ENCODE measurements at regions not wholly inside any gene's neighbourhood (a gene's known extent, or its start where the extent isn't known, plus 50 kb on each side); places are given as distances from the start of the nearest gene placed in this dataset.

DNA sequence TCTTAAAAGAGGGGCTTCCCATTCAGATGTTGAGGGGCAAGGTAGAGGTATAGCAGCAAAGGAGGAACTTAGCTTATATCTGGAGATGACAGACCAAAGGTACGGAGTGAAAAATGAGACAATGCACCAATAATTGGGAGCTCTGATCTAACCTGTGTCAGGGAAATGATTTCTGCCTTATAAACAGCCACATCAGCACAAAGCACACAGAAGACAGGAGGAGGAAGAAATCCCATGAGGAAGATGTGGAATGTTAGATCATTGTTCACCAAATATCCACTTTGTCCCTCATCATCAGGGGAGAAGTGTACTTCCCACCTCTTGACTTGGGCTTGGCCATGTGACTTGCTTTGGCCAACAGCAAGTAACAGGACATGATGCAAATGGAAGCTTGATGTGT is 93.7 kb upstream of the WSCD2 start:
- TF ChIP-seq POLR2AphosphoS5 (IDR thresholded peaks at IDR 0.05; ENCODE audit: low read depth) (no peak), GABPA (IDR thresholded peaks at IDR 0.05; ENCODE audit: low read depth) (no peak), SPI1 (IDR thresholded peaks at IDR 0.05; ENCODE audit: borderline replicate concordance, low read depth) (no peak)
- TF ChIP-seq, protein P1, sequence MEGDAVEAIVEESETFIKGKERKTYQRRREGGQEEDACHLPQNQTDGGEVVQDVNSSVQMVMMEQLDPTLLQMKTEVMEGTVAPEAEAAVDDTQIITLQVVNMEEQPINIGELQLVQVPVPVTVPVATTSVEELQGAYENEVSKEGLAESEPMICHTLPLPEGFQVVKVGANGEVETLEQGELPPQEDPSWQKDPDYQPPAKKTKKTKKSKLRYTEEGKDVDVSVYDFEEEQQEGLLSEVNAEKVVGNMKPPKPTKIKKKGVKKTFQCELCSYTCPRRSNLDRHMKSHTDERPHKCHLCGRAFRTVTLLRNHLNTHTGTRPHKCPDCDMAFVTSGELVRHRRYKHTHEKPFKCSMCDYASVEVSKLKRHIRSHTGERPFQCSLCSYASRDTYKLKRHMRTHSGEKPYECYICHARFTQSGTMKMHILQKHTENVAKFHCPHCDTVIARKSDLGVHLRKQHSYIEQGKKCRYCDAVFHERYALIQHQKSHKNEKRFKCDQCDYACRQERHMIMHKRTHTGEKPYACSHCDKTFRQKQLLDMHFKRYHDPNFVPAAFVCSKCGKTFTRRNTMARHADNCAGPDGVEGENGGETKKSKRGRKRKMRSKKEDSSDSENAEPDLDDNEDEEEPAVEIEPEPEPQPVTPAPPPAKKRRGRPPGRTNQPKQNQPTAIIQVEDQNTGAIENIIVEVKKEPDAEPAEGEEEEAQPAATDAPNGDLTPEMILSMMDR (IDR thresholded peaks at IDR 0.05; ENCODE audit: insufficient read depth, low read length), result no peak
- TF ChIP-seq, protein P2, sequence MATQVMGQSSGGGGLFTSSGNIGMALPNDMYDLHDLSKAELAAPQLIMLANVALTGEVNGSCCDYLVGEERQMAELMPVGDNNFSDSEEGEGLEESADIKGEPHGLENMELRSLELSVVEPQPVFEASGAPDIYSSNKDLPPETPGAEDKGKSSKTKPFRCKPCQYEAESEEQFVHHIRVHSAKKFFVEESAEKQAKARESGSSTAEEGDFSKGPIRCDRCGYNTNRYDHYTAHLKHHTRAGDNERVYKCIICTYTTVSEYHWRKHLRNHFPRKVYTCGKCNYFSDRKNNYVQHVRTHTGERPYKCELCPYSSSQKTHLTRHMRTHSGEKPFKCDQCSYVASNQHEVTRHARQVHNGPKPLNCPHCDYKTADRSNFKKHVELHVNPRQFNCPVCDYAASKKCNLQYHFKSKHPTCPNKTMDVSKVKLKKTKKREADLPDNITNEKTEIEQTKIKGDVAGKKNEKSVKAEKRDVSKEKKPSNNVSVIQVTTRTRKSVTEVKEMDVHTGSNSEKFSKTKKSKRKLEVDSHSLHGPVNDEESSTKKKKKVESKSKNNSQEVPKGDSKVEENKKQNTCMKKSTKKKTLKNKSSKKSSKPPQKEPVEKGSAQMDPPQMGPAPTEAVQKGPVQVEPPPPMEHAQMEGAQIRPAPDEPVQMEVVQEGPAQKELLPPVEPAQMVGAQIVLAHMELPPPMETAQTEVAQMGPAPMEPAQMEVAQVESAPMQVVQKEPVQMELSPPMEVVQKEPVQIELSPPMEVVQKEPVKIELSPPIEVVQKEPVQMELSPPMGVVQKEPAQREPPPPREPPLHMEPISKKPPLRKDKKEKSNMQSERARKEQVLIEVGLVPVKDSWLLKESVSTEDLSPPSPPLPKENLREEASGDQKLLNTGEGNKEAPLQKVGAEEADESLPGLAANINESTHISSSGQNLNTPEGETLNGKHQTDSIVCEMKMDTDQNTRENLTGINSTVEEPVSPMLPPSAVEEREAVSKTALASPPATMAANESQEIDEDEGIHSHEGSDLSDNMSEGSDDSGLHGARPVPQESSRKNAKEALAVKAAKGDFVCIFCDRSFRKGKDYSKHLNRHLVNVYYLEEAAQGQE (IDR thresholded peaks at IDR 0.05; ENCODE audit: insufficient replicate concordance, low read depth), result no peak
- no peaks in the 10 kb centered on the region for H3K27me3 ChIP-seq (ENCODE audit: insufficient read depth, poor library complexity, severe bottlenecking)
- no peak overlapping the region for H3K27ac ChIP-seq (replicated peaks)
- no peak for DNase-seq (ENCODE audit: low read depth in 1 of 2, low spot score in 1 of 2)
- no peak overlapping the region for H3K4me3 ChIP-seq (replicated peaks; ENCODE audit: insufficient read depth, low read length)

DNA sequence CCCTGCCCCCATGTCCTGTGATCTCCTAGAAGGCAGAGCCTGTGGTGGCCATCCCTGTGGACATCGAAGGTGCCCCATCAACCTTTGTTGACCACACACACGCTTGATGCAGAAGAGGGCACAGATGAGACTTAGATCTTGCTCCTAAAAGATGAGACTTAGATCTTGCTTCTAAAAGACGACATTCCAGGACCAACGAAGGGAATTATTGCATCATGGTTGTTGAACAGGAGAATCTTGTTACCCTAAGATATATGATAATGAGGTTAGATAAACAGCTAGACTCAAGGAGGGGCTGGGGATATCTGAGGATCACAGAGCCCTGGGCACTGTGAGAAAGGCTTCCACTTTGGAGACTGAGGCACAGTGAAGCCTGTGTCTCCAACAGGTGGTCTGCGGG is 91.1 kb upstream of the WSCD2 start:
- H3K27me3 ChIP-seq (ENCODE audit: insufficient read depth, poor library complexity, severe bottlenecking), result no peaks in the 10 kb centered on the region
- no peak for DNase-seq (ENCODE audit: low read depth in 1 of 2, low spot score in 1 of 2)
- TF ChIP-seq, protein P1 (IDR thresholded peaks at IDR 0.05; ENCODE audit: insufficient read depth, low read length), result no peak
- TF ChIP-seq, protein P2 (IDR thresholded peaks at IDR 0.05; ENCODE audit: insufficient replicate concordance, low read depth), result no peak
- no peak for TF ChIP-seq SPI1 (IDR thresholded peaks at IDR 0.05; ENCODE audit: borderline replicate concordance, low read depth)
- no peak for TF ChIP-seq GABPA (IDR thresholded peaks at IDR 0.05; ENCODE audit: low read depth)
- no peak for TF ChIP-seq POLR2AphosphoS5 (IDR thresholded peaks at IDR 0.05; ENCODE audit: low read depth)

DNA sequence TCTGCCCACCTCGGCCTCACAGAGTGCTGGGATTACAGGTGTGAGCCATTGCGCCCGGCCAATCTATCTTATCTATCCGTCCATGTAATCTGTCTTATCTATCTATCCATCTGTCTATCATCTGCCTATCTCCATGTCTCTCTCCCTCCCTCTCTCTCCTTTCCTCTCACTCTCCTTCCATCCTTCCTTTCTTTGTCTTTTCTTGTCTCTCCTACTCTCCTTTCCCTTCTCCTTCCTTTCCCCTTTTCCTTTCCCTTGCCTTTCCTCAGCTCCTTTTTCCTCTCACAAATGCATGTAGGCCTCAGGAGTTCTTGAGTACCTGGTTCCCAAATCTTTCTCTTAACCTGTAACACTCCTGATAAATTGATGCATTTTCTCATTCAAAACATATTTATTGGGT is 89.3 kb upstream of the WSCD2 start:
- DNase-seq (ENCODE audit: low read depth in 1 of 2, low spot score in 1 of 2), result no peak
- Histone ChIP-seq H3K4me3 (replicated peaks; ENCODE audit: insufficient read depth, low read length) (no peak overlapping the region), H3K27me3 (ENCODE audit: insufficient read depth, poor library complexity, severe bottlenecking) (no peaks in the 10 kb centered on the region), H3K27ac (replicated peaks) (no peak overlapping the region)
- no peak for TF ChIP-seq SPI1 (IDR thresholded peaks at IDR 0.05; ENCODE audit: borderline replicate concordance, low read depth)

More for the DNA sequence above, 91.1 kb upstream of the WSCD2 start:
- no peak overlapping the region for H3K27ac ChIP-seq (replicated peaks)
- no peak overlapping the region for H3K4me3 ChIP-seq (replicated peaks; ENCODE audit: insufficient read depth, low read length)

DNA sequence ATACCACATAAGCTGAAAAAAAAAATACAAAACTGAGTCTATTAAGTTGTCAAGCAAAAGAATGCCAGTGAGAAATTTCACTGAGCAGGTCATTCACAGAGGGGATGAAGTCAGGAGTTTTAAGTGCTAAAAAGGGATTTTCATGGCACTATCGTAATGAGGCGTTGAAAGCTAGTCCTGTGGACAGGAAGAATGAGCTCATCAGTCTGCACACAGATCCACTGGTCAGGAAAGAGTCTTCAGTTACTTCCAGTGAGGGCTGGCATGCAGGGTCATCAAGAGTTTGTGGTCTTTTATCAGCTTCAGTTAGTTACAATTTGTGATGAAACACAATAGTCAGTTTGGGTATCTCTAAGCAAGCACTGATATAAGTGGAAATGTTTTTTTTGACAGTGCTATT is 88.1 kb upstream of the WSCD2 start:
- H3K4me3 ChIP-seq (replicated peaks; ENCODE audit: insufficient read depth, low read length), result no peak overlapping the region
- peaks cover 5% of the 10 kb centered on the region for H3K27me3 ChIP-seq (ENCODE audit: insufficient read depth, poor library complexity, severe bottlenecking)
- TF ChIP-seq SPI1 (IDR thresholded peaks at IDR 0.05; ENCODE audit: borderline replicate concordance, low read depth) (no peak), POLR2AphosphoS5 (IDR thresholded peaks at IDR 0.05; ENCODE audit: low read depth) (no peak), GABPA (IDR thresholded peaks at IDR 0.05; ENCODE audit: low read depth) (no peak)
- TF ChIP-seq, protein P1 (IDR thresholded peaks at IDR 0.05; ENCODE audit: insufficient read depth, low read length), result no peak
- TF ChIP-seq, protein P2 (IDR thresholded peaks at IDR 0.05; ENCODE audit: insufficient replicate concordance, low read depth), result no peak
- H3K27ac ChIP-seq (replicated peaks), result no peak overlapping the region
- no peak for DNase-seq (ENCODE audit: low read depth in 1 of 2, low spot score in 1 of 2)
